ENCODE measurements at regions not wholly inside any gene's neighbourhood (a gene's known extent, or its start where the extent isn't known, plus 50 kb on each side); places are given as distances from the start of the nearest gene placed in this dataset.

DNA sequence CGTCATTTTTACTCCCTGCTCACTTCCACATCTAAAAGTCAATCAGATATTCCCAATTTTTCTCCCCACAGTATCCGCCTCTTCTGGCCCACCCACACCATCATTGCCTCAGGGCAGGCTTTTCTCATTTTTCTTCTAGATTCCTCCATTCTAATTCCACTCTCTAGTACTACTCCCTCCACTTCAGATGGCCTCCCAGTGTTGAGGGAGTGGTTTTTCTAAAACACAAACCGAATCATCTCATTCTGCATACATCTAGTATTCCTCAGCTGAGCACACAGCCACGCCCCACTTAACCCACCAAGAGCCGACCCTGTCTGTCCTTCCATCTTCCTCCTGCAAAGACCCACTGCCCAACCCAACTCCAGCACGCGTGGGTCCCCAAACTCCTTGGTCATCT is 314.9 kb upstream of the NPVF start:
- TF ChIP-seq POLR2AphosphoS5 (IDR thresholded peaks at IDR 0.05; ENCODE audit: insufficient read depth, low read depth, low read length), result no peak
- TF ChIP-seq, protein P1, sequence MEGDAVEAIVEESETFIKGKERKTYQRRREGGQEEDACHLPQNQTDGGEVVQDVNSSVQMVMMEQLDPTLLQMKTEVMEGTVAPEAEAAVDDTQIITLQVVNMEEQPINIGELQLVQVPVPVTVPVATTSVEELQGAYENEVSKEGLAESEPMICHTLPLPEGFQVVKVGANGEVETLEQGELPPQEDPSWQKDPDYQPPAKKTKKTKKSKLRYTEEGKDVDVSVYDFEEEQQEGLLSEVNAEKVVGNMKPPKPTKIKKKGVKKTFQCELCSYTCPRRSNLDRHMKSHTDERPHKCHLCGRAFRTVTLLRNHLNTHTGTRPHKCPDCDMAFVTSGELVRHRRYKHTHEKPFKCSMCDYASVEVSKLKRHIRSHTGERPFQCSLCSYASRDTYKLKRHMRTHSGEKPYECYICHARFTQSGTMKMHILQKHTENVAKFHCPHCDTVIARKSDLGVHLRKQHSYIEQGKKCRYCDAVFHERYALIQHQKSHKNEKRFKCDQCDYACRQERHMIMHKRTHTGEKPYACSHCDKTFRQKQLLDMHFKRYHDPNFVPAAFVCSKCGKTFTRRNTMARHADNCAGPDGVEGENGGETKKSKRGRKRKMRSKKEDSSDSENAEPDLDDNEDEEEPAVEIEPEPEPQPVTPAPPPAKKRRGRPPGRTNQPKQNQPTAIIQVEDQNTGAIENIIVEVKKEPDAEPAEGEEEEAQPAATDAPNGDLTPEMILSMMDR (IDR thresholded peaks at IDR 0.05; ENCODE audit: extremely low read depth in 1 of 2, insufficient read depth in 1 of 2, low read depth in 1 of 2, low read length in 2 of 2), result no peak
- TF ChIP-seq EZH2 (IDR thresholded peaks at IDR 0.05; ENCODE audit: borderline replicate concordance, low read depth, low read length, severe bottlenecking), result no peak
- TF ChIP-seq POLR2A (IDR thresholded peaks at IDR 0.05; ENCODE audit: low read depth, low read length), result no peak
- no peak for TF ChIP-seq MYC (IDR thresholded peaks at IDR 0.05; ENCODE audit: low read depth, low read length)
- TF ChIP-seq, protein P2, sequence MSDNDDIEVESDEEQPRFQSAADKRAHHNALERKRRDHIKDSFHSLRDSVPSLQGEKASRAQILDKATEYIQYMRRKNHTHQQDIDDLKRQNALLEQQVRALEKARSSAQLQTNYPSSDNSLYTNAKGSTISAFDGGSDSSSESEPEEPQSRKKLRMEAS (IDR thresholded peaks at IDR 0.05; ENCODE audit: insufficient read depth, insufficient read length), result no peak
- TF ChIP-seq JUN (IDR thresholded peaks at IDR 0.05; ENCODE audit: borderline replicate concordance, insufficient read depth, insufficient read length, low read depth), result no peak
- TF ChIP-seq FOS (IDR thresholded peaks at IDR 0.05; ENCODE audit: borderline replicate concordance, insufficient read depth, low read length), result no peak
